HG03575 (cell line): ENCODE measurements at regions not wholly inside any gene's neighbourhood (a gene's known extent, or its start where the extent isn't known, plus 50 kb on each side); places are given as distances from the start of the nearest gene placed in this dataset.
"Not testable (repeated sequence)": the region's sequence is repeated elsewhere in the genome, so short reads cannot be mapped to it uniquely, and the experiment has no call there.

Experiments used
- ATAC-seq: cut with Tn5 transposase; IDR thresholded peaks from one replicate; pipeline ENCODE4 v1.9.1; 2021; ENCODE audit not compliant: unreplicated experiment, insufficient number of reproducible peaks, low FRiP score; ENCODE audit errors: extremely low read depth

GRCh38 chrX:65838674-65839073 is 171.2 kb downstream of the MSN start:
- ATAC-seq = no peak

GRCh38 chrX:65837875-65838549 is 170.6 kb downstream of the MSN start:
- no peak for ATAC-seq

GRCh38 chrX:65831268-65831667 is 163.8 kb downstream of the MSN start:
- no peak for ATAC-seq

- ATAC-seq = no peak
These were observed 161.1 kb downstream of the MSN start for GRCh38 chrX:65828599-65828998.

- ATAC-seq = not testable (repeated sequence)
These were observed 157.8 kb downstream of the MSN start for GRCh38 chrX:65825226-65825625.

- no peak for ATAC-seq
These were observed 154.5 kb downstream of the MSN start for GRCh38 chrX:65821721-65822496.

GRCh38 chrX:65819983-65820382 is 152.5 kb downstream of the MSN start:
- not testable (repeated sequence) for ATAC-seq

GRCh38 chrX:65813245-65813644 is 145.8 kb downstream of the MSN start:
- no peak for ATAC-seq

GRCh38 chrX:65811558-65812228 is 144.2 kb downstream of the MSN start:
- no peak for ATAC-seq
